ENCODE measurements at regions not wholly inside any gene's neighbourhood (a gene's known extent, or its start where the extent isn't known, plus 50 kb on each side); places are given as distances from the start of the nearest gene placed in this dataset.
A peak's percentile ranks its signal among the peaks of the same experiment; 100 is the strongest.
"Not testable (repeated sequence)": the region's sequence is repeated elsewhere in the genome, so short reads cannot be mapped to it uniquely, and the experiment has no call there.

DNA sequence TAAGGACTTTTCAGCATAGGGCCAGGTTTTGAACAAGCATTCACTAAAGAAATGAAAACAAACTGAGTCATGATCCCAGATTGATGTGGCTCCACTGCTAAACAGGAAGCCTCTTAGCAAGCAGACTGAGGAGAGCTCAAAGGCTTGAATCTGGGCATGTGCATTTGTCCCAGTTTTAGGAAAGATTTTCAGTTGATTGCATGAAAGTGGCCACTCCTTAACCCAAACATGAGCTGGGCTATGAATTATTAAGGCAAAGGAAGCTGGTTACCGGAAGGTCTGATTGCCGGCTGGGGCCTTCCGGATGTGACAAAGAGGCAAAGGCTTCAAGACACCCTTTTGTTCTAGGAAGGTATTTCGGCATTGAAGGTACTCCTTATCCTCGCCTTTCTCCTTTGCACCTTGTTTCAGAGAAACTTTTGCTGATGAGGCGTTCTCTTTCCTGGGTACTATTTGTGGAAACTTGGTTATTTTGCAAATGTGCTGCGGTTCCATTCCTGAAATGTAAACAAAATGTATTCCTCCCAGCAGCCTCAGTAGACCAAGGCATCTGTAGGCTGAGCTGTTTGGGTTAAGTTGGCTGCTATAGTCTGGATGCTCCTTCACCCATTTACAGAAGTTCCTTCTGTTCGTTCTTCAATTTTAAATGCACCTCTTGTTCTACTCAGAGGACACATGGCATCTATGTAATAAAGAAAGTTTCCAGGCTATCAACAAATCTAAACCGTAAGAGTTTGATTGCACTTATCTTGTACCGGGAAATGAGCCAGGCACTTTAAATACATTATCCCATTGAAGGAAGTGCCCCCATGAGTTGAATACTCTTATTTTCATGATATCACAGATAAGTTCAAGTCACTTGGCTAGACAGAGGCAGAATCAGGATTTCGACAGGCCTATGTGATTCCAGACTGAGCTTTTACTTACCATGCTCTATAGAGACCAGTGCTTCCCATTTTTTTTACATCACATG lies 115.6 kb upstream of the METAP2 start:
- DNase-seq, result no peak

DNA sequence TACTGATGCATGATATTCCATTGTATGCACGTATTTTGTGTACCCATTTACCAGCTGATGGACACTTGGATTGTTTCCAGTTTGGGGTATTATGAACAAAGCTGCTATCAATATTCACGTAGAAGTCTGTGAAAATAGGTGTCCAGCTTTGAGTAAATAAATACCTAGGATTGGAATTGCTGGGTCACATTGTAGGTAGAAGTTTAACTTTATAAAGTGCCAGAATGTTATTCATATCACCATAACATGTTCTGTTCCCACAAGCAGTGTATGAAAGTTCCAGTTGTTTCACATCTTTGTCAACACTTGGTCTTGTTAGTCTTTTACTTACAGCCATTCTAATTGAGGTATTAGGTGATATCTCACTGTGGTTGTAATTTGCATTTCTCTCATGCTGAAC lies 108.0 kb upstream of the METAP2 start:
- DNase-seq, result no peak

DNA sequence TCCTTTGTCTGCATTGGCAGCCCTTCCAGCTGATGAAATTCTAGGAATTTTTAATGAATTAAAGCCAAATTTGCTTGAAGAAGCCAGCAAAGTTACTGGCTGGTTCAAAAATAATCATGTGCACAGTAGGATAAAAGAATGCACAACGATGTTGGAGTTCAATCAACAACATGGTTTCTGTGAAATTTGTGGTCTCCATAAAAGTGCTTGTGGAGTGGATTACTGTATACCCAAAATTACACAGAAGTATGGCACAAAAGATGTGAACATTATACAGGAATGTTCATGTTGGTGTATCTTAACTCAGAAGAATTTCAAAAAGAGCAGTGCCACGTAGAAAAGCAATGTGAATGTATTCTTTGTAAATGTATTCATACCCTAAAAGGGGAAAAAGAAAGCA lies 105.0 kb upstream of the METAP2 start:
- DNase-seq, result peak in 1 of 3 donors; percentile 3

DNA sequence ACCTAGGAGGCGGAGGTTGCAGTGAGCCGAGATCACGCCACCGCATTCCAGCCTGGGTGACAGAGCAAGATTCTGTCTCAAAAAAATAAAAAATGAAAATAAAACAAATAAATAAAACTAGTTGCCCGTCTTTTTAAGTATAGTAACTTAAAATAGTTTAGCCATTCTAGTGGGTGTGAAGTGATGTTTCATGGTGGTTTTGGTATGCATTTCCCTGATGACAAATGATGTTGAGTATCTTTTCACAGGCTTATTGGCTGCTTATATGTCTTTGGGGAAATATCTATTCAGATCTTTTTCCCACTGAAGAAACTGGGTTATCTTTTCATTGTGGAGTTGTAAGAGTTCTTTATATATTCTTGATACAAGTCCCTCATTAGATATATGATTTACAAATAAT lies 102.4 kb upstream of the METAP2 start:
- DNase-seq, result no peak

DNA sequence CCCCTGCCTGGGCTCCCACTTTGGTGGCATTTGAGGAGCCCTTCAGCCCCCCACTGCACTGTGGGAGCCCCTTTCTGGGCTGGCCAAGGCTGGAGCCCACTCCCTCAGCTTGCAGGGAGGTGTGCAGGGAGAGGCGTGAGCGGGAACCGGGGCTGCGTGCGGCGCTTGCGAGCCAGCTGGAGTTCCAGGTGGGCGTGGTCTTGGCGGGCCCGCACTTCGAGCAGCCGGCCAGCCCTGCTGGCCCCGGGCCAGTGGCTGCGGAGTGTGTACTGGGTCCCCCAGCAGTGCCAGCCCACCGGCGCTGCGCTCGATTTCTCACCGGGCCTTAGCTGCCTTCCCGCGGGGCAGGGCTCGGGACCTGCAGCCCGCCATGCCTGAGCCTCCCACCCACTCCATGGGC lies 94.5 kb upstream of the METAP2 start:
- not testable (repeated sequence) for DNase-seq

DNA sequence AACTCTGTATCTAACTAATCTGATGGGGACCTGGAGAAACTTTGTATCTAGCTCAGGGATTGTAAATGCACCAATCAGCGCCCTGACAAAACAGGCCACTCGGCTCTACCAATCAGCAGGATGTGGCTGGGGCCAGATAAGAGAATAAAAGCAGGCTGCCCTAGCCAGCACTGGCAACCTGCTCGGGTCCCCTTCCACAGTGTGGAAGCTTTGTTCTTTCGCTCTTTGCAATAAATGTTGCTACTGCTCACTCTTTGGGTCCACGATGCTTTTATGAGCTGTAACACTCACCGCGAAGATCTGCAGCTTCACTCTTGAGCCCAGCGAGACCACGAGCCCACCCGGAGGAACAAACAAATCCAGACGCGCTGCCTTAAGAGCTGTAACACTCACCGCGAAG lies 93.6 kb upstream of the METAP2 start:
- not testable (repeated sequence) for DNase-seq

DNA sequence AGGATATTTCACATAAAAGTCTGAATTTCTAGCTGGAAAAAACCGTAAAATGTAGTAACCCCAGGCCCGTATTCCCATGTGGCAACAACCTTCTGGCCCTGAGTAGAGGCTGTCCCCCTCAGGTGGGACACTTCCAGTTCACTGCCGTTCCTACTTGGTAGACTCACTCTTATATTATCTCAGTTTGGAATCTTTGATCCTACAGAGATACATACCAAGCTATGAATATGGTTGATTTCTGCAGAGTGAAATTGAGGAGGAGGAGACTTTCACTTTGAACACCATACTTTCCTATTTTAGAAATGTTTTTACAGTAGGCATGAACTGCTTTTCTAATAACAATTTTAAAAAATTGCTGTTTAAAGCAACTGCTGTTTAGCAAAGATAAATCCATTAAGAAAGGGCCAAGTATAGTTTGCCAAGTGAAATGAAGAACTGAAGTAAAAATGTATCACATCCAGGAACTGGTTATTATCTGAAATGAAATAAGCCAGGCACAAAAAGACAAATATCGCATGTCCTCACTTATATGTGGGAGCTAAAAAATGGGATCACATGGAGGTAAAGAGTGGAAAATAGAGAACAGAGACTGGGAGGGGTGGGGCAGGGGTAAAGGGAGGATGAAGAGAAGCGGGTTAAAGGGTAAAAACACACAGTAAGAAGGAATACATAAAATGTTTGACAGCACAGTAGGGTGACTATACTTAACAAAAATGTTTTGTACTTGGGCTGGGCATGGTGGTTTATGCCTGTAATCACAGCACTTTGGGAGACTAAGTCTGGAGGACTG lies 92.8 kb upstream of the METAP2 start:
- DNase-seq, result no peak

DNA sequence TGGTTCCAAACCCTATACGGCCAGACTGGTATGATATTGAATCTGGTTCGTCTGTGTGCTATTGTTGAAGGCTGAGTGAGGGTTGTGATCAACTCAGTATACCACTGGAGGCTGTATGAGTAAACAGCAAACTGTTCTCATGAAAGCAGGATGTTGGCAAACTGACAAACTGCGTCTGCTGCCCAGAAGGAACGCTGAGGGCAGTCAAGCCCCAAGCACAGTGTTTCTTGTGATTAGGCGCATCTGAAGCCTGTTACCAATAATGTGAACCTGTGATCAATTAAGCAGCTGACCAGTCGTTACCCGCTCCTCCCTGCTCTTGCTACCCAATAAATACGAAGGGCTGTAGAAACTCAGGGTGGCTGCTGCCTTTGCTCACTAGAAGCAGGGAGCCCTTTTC lies 90.0 kb upstream of the METAP2 start:
- peak; percentile 14 to 61 (median 16) for DNase-seq

DNA sequence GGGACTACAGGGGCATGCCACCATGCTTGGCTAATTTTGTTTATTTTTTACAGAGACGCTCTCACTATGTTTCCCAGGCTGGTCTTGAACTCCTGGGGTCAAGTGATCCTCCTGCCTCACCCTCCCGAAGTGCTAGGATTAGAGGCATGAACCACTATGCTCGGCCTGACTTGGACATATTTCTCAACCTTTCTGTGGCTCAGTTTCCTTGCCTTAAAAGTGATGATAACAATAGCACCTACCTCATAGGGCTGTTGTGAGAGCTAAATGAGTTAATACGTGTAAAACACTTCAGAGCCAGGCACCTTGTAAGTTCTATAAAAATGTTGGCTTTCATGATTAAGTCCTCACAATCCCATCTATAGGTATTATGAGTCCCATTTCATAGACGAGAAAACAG lies 89.2 kb upstream of the METAP2 start:
- no peak for DNase-seq

DNA sequence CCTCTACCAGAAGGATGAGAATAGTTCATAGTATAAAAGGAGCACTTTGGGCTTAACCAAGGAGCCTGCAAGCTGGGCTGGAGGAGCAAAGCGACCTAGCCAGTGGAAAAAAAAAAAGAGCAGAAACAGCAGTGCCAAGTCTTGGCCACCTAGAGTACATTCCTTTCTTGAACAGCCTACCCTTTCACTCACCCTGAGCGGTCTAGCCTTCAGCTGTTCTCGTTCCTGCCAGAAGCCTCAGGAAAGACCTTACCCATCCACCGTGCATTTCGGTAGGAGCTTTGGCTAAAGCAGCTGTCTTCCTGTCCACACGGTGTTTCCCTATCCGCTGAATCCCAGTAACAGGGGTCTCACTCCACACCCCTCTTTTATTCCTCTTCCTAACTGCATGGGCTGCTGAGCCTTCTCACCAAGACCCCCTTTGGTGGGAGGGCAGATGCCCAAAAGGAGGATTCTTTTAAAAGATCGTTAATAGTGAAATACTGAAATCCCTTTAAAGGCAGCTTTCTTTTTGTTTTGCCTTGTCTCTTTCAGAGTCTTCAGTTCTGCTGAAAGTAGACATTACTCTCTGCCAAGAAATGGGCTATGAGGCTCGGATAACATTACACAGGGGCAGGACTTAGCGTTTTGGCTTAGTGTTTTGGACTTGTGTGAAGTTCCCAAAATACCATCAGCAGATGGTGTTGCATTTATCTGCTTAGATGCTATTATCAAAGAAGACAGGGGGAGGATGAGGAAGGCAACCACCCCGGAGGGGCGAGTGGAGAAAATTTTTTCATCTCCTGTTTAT lies 88.5 kb upstream of the METAP2 start:
- DNase-seq, result peak; percentile 57 to 82 (median 72)

DNA sequence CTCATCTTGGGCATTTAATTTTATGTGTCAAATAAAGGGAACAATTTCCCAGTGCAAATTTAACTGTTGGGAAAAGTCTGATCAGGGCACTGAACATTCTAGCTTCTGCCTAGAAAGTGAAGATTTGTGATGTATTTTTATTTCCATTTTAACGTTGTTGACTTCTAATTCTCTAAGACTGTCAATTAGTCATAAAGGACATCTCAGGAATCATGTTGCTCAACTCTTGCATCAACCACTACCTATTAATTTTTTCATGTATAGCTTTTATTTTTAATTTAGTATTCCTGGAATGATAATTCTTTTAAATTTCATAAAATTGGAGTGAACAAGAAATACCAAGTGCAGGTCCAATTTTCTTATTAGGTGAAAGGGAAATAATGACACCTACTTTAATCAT lies 87.9 kb upstream of the METAP2 start:
- no peak for DNase-seq

DNA sequence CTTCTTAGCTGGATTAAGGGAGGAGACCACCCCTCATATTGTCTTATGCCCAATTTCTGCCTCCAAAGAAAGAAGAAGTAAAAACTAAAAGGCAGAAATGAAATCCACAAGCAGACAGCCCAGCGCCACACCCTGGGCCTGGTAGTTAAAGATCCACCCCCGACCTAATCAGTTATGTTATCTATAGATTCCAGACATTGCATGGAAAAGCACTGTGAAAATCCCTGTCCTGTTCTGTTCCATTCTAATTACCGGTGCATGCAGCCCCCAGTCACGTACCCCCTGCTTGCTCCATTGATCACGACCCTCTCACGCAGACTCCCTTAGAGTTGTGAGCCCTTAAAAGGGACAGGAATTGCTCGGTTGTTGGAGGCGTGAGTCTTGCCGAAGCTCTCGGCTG lies 85.7 kb upstream of the METAP2 start:
- DNase-seq, result not testable (repeated sequence)

DNA sequence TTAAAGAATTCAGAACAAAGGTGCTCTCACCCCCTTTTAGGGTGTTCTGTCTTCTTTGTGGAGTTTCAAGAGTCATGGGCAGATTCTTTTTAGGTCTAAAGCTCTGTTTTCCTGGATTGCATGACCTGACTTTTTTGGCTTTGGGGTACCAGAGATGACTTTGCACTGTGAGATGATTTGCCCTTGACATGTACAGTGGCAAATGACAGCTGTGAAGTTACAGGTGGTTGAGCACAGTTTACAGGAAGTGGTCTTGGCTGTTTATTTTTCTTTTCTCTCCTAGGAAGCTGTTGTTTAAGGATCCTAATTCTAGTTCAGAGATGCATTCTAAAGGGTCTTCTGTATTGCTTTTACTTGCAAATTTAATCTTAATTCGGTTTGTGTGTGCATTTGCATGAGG lies 83.8 kb upstream of the METAP2 start:
- DNase-seq, result no peak

DNA sequence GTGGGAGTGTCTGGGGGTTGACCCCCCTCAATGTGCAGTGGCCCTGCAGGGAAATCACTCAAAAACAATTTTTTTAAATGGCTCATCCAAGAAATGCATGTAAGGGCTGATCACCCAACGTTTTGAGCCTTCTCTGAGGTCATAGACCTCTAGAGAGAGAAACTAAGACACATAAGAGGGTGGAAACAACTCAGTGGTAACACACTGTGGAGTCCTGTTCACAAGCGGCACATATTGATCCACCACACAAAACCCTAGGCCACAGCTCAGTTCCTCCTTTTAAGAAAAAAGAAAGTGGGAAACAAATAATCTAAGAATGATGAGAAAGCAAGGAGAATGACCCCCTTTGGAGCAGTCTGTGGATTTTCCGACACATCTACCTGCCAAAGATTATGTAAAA lies 83.0 kb upstream of the METAP2 start:
- no peak for DNase-seq

DNA sequence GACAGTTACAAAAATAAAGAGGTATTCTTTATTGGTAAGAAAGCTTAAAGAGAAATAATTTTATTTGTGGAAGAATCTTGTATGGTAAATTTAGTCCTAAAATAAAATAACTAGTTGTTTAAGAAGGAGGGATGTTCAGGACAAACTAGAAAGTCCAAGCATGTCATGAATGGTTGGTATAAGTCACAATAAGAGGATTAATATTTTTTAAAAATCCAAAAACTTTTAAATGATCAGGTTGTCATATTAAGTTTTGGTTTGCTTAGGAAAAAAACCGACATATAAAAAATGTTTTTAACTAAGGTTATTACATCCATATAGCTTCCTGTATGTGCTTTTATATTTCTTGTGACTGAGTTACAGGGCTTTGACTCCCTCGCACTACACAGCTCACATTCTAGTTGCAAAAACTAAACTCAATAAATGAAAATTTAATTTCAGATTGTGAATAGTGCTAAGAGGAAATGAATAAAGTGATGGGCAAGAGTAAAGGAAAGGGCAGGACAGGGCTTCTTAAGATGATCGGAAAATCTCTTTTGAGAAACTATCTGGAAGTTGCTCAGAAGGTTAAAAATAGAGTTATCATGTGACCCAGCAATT lies 80.7 kb upstream of the METAP2 start:
- no peak for DNase-seq

DNA sequence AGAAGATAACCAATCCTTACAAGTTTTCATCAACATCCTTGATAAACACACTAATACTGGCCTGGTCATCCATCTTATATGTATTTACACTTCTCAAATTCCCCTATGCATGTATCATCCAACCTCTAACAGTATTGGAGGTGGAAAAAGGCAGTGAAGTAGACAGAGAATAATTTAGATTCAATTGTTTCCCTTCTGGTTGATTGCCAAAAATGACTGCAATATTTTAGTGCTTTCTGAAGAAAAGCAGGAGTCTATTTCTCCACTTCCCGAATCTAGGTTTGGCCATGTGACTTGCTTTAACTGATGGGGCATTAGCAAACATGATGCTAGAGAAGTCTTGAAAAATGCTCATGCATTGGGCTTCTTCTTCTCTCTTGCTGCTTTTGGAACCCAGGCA lies 78.3 kb upstream of the METAP2 start:
- no peak for DNase-seq

DNA sequence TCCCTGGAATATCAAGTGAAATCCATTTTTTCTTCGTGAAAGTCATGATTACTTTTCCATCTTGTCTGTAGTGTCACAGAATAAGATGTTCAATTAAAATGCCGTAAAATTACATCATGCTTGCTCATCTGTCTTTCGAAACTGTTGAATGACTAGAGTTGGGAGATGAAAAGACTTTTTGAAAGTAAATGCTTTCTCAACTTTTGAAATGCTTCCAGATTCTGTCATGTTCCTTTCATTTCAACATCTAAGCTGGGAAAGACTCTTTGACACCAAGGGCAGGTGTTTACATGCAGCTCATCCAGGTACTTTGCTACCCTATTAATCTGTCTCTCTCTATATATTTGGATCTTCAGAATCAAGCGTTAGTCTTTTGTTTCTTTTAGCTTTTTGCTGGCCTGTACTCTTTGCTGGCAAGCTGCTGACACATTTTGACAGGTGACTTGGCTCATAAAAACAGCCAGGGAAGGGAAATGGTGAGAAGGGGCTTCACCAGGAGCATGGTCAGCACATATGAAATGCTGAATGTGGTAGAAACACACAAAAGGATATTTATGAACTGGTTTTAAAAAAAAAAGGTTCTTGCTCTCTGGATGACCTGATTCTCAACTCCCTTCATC lies 77.0 kb upstream of the METAP2 start:
- peak in 2 of 3 donors; percentile 17 to 23 for DNase-seq

DNA sequence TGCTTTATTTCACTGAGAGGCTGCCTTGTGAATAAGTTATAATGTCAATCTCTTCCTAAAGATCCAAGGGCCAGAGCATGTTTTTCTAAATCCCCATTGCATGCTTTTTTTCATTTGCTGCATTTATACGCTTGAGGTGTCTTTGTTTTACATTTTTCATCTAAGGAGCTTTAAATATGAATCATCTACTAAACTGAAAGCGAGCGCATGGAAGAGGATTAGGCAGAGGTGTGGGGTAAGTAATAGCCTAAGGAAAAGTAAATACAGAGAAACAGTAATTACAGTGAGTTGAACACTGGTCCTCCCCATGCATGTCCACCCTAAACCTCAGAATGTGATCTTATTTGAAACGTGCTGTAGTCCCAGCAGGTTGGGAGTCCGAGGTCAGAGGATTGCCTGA lies 76.4 kb upstream of the METAP2 start:
- DNase-seq, result no peak

DNA sequence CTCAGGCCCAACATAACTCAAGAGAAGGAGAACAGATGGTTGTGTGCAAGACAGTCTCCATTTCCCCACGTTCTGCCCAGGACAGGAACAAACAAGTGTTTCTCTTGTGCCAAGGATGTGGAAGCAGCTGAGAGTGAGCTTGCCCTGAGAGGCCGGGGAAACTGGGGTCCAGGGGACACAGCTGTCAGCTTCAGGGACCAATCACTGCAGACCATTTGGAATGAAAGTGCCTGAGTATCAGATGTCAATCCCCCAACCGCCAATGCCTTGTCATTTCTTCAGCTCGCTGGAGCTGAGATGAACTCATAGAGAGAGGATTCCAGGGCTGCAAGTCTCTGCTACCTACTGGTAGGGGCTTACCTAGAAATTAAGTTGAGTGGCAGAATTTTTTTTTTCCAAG lies 71.9 kb upstream of the METAP2 start:
- peak; percentile 18 to 22 (median 20) for DNase-seq

DNA sequence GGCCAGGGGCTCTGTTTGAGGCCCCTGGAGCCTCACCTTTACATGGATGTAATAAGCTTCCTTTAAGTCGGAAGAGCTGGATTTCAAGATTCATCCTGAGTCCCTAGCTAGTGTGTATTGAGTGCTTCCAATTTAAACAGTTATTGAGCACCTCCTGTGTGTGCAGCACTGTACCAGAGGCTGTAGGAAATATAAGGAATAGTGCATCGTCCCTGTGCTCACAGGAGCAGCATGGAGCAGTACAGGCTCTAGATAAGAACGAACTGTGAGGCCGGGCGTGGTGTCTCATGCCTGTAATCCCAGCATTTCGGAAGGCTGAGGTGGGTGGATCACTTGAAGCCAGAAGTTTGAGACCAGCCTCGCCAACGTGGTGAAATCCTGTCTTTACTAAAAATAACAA lies 65.8 kb upstream of the METAP2 start:
- DNase-seq, result no peak

DNA sequence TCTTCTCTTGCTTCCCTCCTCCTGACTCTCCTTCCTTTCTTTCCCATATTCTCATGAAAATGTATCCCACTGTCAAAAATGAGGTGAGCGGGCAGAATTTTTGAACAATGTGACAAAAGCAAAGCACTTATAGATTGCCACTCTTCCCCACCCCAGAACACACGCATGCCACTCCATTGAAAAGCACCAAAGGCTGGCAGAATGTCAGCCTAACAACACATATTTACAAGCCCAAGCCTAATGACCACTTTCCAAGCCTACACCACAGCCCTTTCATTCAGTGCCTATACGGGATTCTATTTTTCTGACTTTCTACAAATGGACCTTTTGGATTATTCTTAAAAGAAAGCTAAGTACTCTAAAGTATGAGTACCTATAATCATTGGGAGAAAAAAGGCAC lies 62.9 kb upstream of the METAP2 start:
- no peak for DNase-seq
